Hepatocyte (in vitro differentiated cells): ENCODE measurements at regions not wholly inside any gene's neighbourhood (a gene's known extent, or its start where the extent isn't known, plus 50 kb on each side); places are given as distances from the start of the nearest gene placed in this dataset.
"Not testable (repeated sequence)": the region's sequence is repeated elsewhere in the genome, so short reads cannot be mapped to it uniquely, and the experiment has no call there.

Experiments used
- DNase-seq: peaks from one replicate; pipeline ENCODE4 v3.0.0-alpha.2; 2016; ENCODE audit warnings: low spot score
- H2AFZ ChIP-seq: fragments of 200-600 bp; sonication (generic); 2 replicates; pipeline ENCODE4 v1.6.0; 2016; ENCODE audit warnings: antibody characterized with exemption, mild to moderate bottlenecking
- H3K27ac ChIP-seq: fragments of 200-600 bp; sonication (generic); 2 replicates; pipeline ENCODE4 v1.5.1; 2016; ENCODE audit warnings: mild to moderate bottlenecking
- H3K27me3 ChIP-seq: fragments of 200-600 bp; sonication (generic); 2 replicates; pipeline ENCODE4 v1.6.1; 2016
- H3K36me3 ChIP-seq: fragments of 200-600 bp; sonication (generic); replicated peaks from 2 replicates; pipeline ENCODE4 v1.5.1; 2016; ENCODE audit warnings: low read depth; ENCODE audit not compliant: insufficient read depth
- H3K4me1 ChIP-seq: fragments of 200-600 bp; sonication (generic); 2 replicates; pipeline ENCODE4 v1.5.1; 2016; ENCODE audit warnings: mild to moderate bottlenecking, moderate library complexity; ENCODE audit not compliant: insufficient read depth
- H3K4me2 ChIP-seq: fragments of 200-600 bp; sonication (generic); 2 replicates; pipeline ENCODE4 v1.6.0; 2016
- H3K4me3 ChIP-seq: fragments of 200-600 bp; sonication (generic); 2 replicates; pipeline ENCODE4 v1.5.1; 2016; ENCODE audit warnings: mild to moderate bottlenecking
- H3K79me2 ChIP-seq: fragments of 200-600 bp; sonication (generic); 2 replicates; pipeline ENCODE4 v1.6.0; 2017; ENCODE audit warnings: mild to moderate bottlenecking
- H3K9me2 ChIP-seq: fragments of 200-600 bp; sonication (generic); replicated peaks from 2 replicates; pipeline ENCODE4 v1.6.0; 2017; ENCODE audit warnings: mild to moderate bottlenecking; ENCODE audit not compliant: insufficient read depth
- H3K9me3 ChIP-seq: fragments of 200-600 bp; sonication (generic); 2 replicates; pipeline ENCODE4 v1.5.1; 2016; ENCODE audit warnings: low read depth, mild to moderate bottlenecking
- H4K20me1 ChIP-seq: fragments of 200-600 bp; sonication (generic); 2 replicates; pipeline ENCODE4 v1.6.0; 2016; ENCODE audit warnings: mild to moderate bottlenecking; ENCODE audit not compliant: insufficient read depth, poor library complexity, severe bottlenecking
- EZH2 ChIP-seq: fragments of 200-600 bp; sonication (generic); IDR thresholded peaks from 2 replicates; pipeline ENCODE4 v1.6.1; 2016; ENCODE audit warnings: antibody characterized with exemption, mild to moderate bottlenecking, borderline replicate concordance
- EZH2phosphoT487 ChIP-seq: fragments of 200-600 bp; sonication (generic); IDR thresholded peaks from one replicate; pipeline ENCODE4 v1.6.1; 2018; ENCODE audit warnings: antibody characterized with exemption, mild to moderate bottlenecking, low read depth, moderate library complexity; ENCODE audit not compliant: unreplicated experiment, severe bottlenecking
- WGBS: methylation state at CpG from one replicate; pipeline ENCODE4 v1.1.6; 2016; ENCODE audit warnings: low lambda C conversion rate; ENCODE audit errors: missing lambda C conversion rate; 5-methylcytosine and 5-hydroxymethylcytosine counted together
- TF ChIP-seq, protein P1 (sequence below): fragments of 200-600 bp; sonication (generic); IDR thresholded peaks from 2 replicates; pipeline ENCODE4 v1.5.1; 2016; ENCODE audit warnings: antibody characterized with exemption, mild to moderate bottlenecking; ENCODE audit not compliant: poor library complexity

DNA sequence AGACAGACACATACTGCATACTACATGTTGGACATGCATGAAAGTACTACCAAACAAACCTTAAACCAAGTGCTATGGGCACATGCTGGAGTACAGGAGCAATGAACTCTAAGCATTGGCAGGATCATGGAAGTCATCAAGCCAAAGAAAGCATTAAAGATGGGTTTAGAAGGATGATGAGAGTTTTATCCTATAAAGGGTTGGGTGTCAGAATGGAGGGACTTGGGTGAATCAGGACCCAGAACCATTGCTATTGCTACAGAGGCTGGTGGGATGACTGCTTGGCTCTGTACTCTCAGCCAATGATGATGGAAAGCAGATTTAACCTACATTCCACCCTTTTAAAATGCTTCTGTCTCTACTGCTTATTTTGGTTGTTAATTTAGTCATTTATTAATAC is 233.9 kb upstream of the EDA2R start:
- DNase-seq, result no peak
- H3K27me3 ChIP-seq, result no peaks in the 10 kb centered on the region
- no peaks in the 10 kb centered on the region for H3K79me2 ChIP-seq
- no peaks in the 10 kb centered on the region for H3K9me2 ChIP-seq
- H3K9me3 ChIP-seq, result no peaks in the 10 kb centered on the region
- H3K27ac ChIP-seq, result no peak overlapping the region
- no peak overlapping the region for H3K4me3 ChIP-seq
- H4K20me1 ChIP-seq, result no peaks in the 10 kb centered on the region
- H2AFZ ChIP-seq, result no peak overlapping the region
- TF ChIP-seq EZH2 (no peak), EZH2phosphoT487 (no peak)
- H3K4me2 ChIP-seq, result no peak overlapping the region
- H3K4me1 ChIP-seq, result no peaks in the 10 kb centered on the region
- no peaks in the 10 kb centered on the region for H3K36me3 ChIP-seq

DNA sequence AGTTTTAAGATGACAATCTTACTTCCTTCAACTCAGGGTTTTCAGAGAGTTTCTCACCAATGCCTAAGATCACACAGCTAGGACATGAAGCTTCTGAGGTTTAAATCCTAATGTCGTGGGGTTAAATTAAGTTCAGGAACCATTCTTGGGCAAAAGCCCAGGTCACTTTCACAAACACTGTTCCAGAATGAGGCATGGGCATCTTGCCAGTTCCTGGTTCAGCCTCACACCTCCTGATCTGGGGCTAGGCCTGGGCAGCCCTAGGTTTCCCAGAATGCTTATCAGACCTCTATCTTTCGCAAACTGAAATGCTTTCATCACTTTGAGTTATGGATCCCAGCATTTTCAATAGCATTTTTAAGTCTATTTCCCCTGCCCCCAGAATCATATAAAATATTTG is 224.8 kb upstream of the EDA2R start:
- DNase-seq, result no peak
- Histone ChIP-seq H3K4me2 (no peak overlapping the region), H3K27ac (no peak overlapping the region), H2AFZ (no peak overlapping the region), H3K27me3 (no peaks in the 10 kb centered on the region), H3K9me3 (no peaks in the 10 kb centered on the region), H3K36me3 (no peaks in the 10 kb centered on the region), H3K79me2 (no peaks in the 10 kb centered on the region), H4K20me1 (no peaks in the 10 kb centered on the region), H3K9me2 (no peaks in the 10 kb centered on the region), H3K4me3 (no peak overlapping the region), H3K4me1 (no peaks in the 10 kb centered on the region)
- TF ChIP-seq EZH2, result no peak
- TF ChIP-seq, protein P1, sequence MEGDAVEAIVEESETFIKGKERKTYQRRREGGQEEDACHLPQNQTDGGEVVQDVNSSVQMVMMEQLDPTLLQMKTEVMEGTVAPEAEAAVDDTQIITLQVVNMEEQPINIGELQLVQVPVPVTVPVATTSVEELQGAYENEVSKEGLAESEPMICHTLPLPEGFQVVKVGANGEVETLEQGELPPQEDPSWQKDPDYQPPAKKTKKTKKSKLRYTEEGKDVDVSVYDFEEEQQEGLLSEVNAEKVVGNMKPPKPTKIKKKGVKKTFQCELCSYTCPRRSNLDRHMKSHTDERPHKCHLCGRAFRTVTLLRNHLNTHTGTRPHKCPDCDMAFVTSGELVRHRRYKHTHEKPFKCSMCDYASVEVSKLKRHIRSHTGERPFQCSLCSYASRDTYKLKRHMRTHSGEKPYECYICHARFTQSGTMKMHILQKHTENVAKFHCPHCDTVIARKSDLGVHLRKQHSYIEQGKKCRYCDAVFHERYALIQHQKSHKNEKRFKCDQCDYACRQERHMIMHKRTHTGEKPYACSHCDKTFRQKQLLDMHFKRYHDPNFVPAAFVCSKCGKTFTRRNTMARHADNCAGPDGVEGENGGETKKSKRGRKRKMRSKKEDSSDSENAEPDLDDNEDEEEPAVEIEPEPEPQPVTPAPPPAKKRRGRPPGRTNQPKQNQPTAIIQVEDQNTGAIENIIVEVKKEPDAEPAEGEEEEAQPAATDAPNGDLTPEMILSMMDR, result no peak
- no peak for TF ChIP-seq EZH2phosphoT487
- 70% methylated on average over 2 of the region's 2 CpGs for WGBS

- no peaks in the 10 kb centered on the region for H3K27me3 ChIP-seq
- H3K36me3 ChIP-seq, result no peaks in the 10 kb centered on the region
- H2AFZ ChIP-seq, result no peak overlapping the region
- H3K4me1 ChIP-seq, result no peaks in the 10 kb centered on the region
- WGBS, result 63% methylated on average over 1 of the region's 1 CpG
- H3K9me3 ChIP-seq, result no peaks in the 10 kb centered on the region
- no peaks in the 10 kb centered on the region for H3K9me2 ChIP-seq
- no peak for TF ChIP-seq EZH2
- TF ChIP-seq, protein P1, result no peak
- no peak for TF ChIP-seq EZH2phosphoT487
- no peak overlapping the region for H3K4me3 ChIP-seq
- no peaks in the 10 kb centered on the region for H4K20me1 ChIP-seq
- no peak overlapping the region for H3K27ac ChIP-seq
- H3K79me2 ChIP-seq, result no peaks in the 10 kb centered on the region
- no peak overlapping the region for H3K4me2 ChIP-seq
- DNase-seq, result no peak
Observed at GRCh38 chrX:66833426-66833825, 194.5 kb upstream of the EDA2R start.

DNA sequence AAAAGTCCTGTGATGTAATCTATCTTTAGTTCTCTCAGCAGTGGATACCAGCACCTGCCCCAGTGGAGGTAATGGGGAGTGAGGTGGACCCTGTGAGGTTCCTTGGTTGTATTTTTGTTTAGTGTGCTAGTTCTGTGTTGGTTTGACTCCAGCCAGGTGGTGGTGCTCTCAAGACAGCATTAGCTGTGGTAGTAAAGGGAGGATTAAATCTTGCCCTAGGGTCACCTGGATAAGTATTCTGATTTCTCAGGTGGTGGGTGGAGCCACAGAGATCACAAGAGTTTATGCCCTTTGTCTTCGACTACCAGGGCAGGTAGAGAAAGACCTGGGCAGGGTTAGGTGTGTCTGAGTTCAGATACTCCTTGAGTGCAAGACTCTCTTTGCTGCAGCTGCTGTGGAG is 176.3 kb upstream of the EDA2R start:
- no peaks in the 10 kb centered on the region for H3K79me2 ChIP-seq
- no peak overlapping the region for H2AFZ ChIP-seq
- H3K9me3 ChIP-seq, result no peaks in the 10 kb centered on the region
- H3K36me3 ChIP-seq, result no peaks in the 10 kb centered on the region
- TF ChIP-seq EZH2phosphoT487 (no peak), EZH2 (no peak)
- TF ChIP-seq, protein P1, result no peak
- H3K4me3 ChIP-seq, result no peak overlapping the region
- no peak overlapping the region for H3K4me2 ChIP-seq
- no peak for DNase-seq
- 73% methylated on average over 1 of the region's 1 CpG for WGBS
- H3K9me2 ChIP-seq, result no peaks in the 10 kb centered on the region
- no peak overlapping the region for H3K27ac ChIP-seq
- no peaks in the 10 kb centered on the region for H4K20me1 ChIP-seq
- no peaks in the 10 kb centered on the region for H3K27me3 ChIP-seq
- H3K4me1 ChIP-seq, result no peaks in the 10 kb centered on the region

DNA sequence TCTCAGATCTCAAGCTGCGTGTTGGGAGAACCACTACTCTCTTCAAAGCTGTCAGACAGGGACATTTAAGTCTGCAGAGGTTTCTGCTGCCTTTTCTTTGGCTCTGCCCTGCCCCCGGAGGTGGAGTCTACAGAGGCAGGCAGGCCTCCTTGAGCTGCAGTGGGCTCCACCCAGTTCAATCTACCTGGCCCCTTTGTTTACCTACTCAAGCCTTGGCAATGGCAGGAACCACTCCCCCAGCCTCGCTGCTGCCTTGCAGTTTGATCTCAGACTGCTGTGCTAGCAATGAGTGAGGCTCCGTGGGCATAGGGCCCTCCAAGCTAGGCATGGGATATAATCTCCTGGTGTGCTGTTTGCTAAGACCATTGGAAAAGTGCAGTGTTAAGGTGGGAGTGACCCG is 155.6 kb upstream of the EDA2R start:
- WGBS, result 67% methylated on average over 5 of the region's 5 CpGs
- H3K27me3 ChIP-seq, H3K27ac ChIP-seq, H4K20me1 ChIP-seq, DNase-seq, H3K4me2 ChIP-seq, H3K4me3 ChIP-seq, H3K79me2 ChIP-seq, H3K9me2 ChIP-seq, H3K9me3 ChIP-seq, H3K36me3 ChIP-seq, H2AFZ ChIP-seq, H3K4me1 ChIP-seq: not testable (repeated sequence)
